CD4-positive, alpha-beta T cell treated with Interleukin-4 for 4 hours (primary cell): ENCODE measurements at regions not wholly inside any gene's neighbourhood (a gene's known extent, or its start where the extent isn't known, plus 50 kb on each side); places are given as distances from the start of the nearest gene placed in this dataset.
"Not testable (repeated sequence)": the region's sequence is repeated elsewhere in the genome, so short reads cannot be mapped to it uniquely, and the experiment has no call there.

Experiments used
- DNase-seq: peaks from one replicate; pipeline ENCODE4 v3.0.0-alpha.2; 2020

- not testable (repeated sequence) for DNase-seq
These were observed 216.8 kb upstream of the CDKN2B start for GRCh38 chr9:22225856-22226255.

DNA sequence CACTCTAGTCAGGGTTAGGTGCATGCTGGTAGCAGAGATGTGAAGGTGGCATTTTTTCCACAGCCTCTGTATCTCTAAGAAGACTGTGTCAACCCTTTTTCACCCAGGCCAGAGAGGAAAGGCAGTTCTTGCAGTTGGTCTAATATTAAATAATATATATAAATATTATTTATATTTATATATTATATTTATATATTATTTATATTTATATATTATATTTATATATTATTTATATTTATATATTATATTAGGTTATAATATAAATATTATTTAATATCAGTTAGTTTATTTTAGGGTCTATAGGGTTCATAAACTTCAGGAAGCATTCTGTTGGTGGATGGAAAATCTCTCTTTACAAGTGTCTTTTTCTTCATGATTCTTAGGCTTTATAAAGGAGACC, 218.6 kb upstream of the DMRTA1 start:
- DNase-seq, result no peak

GRCh38 chr9:22228542-22228941, 218.1 kb upstream of the DMRTA1 start:
- DNase-seq, result no peak

GRCh38 chr9:22229069-22229468, 217.6 kb upstream of the DMRTA1 start:
- DNase-seq, result no peak

DNA sequence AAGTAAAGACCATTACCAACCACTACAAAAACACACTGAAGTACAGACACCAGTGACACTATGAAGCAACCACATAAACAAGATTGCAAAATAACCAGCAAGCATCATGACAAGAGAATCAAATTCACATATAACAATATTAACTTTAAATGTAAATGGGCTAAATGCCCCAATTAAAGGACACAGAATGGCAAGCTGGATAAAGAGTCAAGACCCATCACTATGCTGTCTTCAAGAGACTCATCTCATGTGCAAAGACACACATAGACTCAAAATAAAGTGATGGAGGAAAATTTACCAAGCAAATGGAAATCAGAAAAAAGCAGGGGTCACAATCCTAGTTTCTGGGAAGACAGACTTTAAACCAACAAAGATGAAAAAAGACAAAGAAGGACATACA, 215.3 kb upstream of the DMRTA1 start:
- not testable (repeated sequence) for DNase-seq

GRCh38 chr9:22232971-22233370, 213.7 kb upstream of the DMRTA1 start:
- DNase-seq, result no peak

- peak; percentile 40 for DNase-seq
These were observed 208.9 kb upstream of the DMRTA1 start for GRCh38 chr9:22237497-22238363.

DNA sequence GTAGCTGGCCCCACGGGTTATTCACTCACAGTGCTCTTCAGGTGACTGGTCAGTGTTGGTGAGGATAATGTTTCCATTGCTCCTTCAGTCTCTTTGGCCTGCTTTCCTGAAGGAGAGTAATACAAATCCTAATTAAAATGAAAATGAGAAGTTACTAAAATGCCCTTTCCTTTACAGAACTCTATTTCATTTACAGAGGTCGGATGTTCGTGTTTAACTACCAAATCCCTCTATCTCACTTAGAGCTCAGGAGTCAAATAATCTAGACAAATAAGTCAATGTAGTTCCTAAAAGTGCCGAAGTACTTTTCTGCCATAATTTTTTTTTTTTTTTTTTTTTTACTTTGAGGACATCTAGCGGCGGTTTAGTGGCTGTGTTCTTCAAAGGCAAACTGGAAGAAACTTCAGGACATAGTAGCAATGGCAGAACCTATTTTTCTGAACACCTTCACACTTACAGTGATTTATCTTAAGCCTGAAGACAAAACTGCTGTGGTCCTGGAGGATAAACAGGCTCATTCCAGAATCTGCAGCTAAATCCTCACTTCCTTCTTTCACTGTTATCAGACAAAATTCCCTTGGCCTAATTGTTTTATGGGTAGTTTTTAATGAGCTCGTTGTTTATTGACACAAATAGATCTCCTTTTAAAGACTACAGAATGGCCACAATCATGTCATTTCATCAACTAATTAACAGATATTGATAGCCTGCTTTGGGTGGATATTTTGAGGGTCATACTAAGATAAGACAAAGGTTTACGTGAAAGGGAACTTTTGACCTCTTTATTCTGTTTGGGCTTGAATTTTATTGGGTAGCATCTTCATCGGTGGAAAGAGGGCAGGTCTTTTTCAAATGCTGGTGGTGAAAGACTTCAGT, 207.6 kb upstream of the DMRTA1 start:
- peak; percentile 18 for DNase-seq

GRCh38 chr9:22240619-22241018, 206.0 kb upstream of the DMRTA1 start:
- peak; percentile 48 for DNase-seq

DNA sequence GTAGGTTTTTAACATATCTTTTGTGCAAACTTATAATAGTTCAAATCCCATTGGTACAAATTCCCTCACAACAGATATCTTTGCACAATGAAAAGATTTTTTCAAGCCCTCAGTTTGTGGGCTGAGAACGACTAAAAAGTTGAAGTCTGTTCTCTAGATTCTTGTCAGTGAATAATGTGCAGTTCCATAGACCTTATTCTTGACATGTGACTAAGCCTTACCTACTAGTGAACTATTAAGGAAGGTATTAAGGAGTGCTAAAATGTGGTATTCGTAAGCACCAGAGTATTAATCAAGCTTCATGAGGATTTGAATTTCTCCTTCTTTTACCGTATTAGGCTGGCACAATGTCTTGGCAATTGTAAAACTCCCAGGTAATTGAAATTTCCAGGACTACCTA, 205.6 kb upstream of the DMRTA1 start:
- DNase-seq, result no peak

GRCh38 chr9:22241611-22242010, 205.0 kb upstream of the DMRTA1 start:
- no peak for DNase-seq

DNA sequence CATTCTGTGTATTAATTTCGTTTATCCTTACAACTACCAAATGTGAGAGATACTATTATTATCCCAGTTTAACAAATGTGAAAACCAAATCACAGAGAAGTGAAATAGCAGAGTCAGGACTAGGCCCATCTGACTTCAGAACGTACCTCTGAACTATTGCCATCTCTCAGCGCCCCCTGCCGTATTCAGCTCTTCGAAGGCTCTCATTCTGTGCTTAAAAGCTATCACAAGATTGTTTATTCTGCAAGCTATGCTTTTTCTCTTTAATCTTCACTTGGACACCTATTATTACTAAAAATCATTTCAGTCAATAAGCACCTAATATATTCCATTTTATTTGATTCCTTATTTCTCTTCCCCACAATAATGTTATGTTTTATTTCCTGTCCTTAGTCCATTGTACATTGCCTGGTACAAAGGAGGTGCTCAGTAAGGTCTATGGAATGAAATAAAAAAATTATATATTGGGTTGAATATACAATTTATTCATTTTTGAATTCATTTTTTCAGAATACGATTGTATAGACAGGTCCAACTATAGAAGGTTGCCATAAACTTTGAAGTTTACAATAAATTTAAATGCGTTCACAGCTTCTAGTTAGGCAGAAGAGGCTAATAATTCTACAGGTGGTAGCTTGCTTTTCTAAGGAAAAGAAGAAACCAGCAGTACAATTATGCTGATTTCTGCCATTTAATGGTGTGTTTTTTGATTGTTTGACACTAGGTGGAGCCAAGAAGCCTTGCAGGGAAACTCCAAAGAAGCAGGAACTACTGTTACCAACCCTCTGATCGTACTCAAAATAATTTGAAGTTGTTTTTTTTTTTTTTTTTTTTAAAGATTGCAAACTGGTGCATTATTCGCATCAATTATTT, 202.2 kb upstream of the DMRTA1 start:
- peak; percentile 56 for DNase-seq

DNA sequence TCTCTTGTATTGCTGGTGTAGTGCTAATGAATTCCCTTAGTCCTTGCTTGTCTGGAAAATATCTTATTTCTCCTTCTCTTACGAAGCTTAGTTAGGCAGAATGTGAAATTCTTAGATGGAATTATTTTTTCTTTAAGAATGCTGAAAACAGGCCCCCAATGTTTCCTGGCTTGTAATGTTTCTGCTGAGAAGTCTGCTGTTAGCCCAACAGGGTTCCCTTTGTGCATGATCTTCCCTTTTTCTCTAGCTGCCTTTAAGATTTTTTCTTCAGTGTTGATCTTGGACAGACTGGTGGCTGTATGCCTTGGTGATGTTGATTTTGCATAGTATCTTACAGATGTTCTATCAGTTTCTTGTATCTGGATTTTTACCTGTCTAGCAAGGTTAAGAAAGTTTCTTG, 191.3 kb upstream of the DMRTA1 start:
- DNase-seq, result no peak

DNA sequence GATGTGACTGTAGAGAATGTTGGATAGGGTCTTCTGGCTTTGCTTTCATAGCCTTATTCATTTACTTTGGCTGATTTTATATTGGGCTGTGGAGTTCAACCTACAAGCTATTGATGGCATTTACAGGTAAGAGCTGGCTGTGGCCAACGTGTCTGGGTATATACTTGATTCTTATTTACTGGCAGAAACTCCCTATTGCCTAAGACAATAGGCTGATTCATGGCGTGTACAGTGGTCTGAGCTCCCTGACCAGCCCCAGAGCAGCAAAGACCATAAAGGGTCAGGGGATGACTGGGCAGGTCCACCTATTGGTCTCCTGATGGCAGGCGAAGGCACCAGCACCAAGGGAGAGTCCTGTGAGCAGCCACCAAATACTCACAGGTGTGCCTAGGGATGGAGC, 190.2 kb upstream of the DMRTA1 start:
- no peak for DNase-seq

DNA sequence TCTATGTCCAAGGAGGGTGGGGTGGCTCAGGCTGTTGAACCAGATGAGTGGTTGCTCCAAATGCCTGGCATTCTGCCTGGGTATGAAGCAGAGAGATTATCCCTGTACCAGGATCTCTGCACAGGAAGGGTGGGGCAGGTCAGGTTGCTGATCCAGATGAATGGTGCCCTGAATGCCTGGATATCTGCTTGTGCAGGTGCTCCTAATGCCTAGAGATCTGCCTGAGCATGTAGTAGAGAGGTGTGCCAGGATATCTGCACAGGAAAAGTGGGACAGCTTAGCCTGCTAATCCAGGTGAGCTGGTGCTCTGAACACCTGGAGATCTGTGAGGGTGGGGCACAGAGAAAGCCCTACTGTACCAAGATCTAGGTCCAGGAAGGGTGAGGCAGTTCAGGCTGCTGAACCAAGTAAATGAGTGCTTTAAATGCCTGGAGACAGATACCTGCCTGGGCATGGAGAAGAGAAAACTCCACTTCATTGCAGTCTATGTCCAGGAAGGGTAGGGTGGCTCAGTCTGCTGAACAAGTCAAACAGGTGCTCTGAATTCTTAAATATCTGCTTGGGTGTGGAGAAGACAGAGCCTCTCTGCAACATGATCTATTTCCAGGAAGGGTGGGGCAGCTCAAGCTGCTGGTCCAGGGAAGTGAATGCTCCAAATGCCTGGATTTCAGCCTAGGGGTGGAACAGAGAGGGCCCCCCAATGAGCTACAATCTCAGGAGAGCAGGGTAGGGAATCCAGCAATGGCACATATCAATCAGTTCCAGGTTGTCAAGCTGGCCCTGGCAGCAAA, 189.4 kb upstream of the DMRTA1 start:
- DNase-seq, result no peak

GRCh38 chr9:22265038-22265437, 181.6 kb upstream of the DMRTA1 start:
- no peak for DNase-seq

GRCh38 chr9:22265534-22265933, 181.1 kb upstream of the DMRTA1 start:
- DNase-seq, result no peak

GRCh38 chr9:22274477-22274876, 172.1 kb upstream of the DMRTA1 start:
- DNase-seq, result no peak

DNA sequence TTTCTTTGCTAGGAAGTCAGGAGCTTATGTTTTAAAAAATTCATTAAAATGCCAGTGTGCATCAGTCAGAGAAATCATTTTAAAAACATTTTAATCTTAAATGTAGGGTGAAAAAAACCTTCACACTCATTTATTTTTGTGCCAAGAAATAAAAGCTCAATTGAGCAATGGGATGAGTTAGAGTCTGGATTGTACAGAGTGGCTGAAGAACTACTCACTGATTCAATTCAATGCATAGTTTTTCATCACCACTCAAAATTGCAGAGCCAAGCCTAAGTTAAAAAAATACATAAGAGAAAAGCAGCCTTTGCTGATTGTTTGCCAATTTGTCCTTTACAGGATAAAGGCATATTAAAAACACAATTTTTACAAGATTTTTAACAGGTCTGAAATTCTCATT, 168.2 kb upstream of the DMRTA1 start:
- DNase-seq, result no peak

GRCh38 chr9:22279636-22280035, 167.0 kb upstream of the DMRTA1 start:
- no peak for DNase-seq

- no peak for DNase-seq
These were observed 161.6 kb upstream of the DMRTA1 start for GRCh38 chr9:22285066-22285465.

DNA sequence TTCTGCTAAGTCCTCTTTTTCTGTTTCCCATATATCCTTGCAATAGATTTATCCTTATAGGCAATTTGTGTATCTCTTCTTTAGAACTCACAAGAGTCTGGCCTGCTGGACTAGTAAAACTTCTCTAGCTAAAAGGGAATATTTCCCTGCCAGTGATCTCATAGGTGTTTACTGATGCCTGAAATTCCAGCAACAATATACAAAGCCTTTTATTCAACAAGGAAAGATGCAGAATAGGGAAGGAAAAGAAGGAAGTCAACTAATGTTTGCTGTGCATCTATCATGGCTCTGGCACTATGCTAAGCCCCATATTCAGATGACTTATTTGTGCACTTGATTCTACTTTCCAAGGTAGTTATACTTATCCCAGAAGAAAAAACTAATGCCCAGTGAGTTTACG, 160.0 kb upstream of the DMRTA1 start:
- no peak for DNase-seq
